GM12874 (cell line): ENCODE measurements at regions not wholly inside any gene's neighbourhood (a gene's known extent, or its start where the extent isn't known, plus 50 kb on each side); places are given as distances from the start of the nearest gene placed in this dataset.

Experiments
- CTCF ChIP-seq: IDR thresholded peaks from 2 replicates; pipeline ENCODE4 v1.5.1; 2011; ENCODE audit warnings: low read depth, mild to moderate bottlenecking, control low read depth, low read length, moderate library complexity; ENCODE audit not compliant: insufficient read depth

GRCh38 chr5:96209829-96210228 is 223.2 kb downstream of the PCSK1 start:
- TF ChIP-seq CTCF: no peak

GRCh38 chr5:96207420-96207819 is 225.6 kb downstream of the PCSK1 start:
- TF ChIP-seq CTCF: no peak

- no peak for TF ChIP-seq CTCF
Observed at GRCh38 chr5:96203761-96204160, 229.3 kb downstream of the PCSK1 start.

- no peak for TF ChIP-seq CTCF
Observed at GRCh38 chr5:96201503-96201902, 231.5 kb downstream of the PCSK1 start.

- no peak for TF ChIP-seq CTCF
Observed at GRCh38 chr5:96200641-96201040, 232.4 kb downstream of the PCSK1 start.

GRCh38 chr5:96199713-96200183 is 233.3 kb downstream of the PCSK1 start:
- no peak for TF ChIP-seq CTCF

GRCh38 chr5:96198356-96199058 is 234.5 kb downstream of the PCSK1 start:
- no peak for TF ChIP-seq CTCF

GRCh38 chr5:96197347-96197746 is 235.7 kb upstream of the ELL2 start:
- no peak for TF ChIP-seq CTCF
